Neural progenitor cell (in vitro differentiated cells): ENCODE measurements at regions not wholly inside any gene's neighbourhood (a gene's known extent, or its start where the extent isn't known, plus 50 kb on each side); places are given as distances from the start of the nearest gene placed in this dataset.

Experiments used
- DNase-seq: peaks from one replicate; pipeline ENCODE4 v3.0.0-alpha.2; 2016; ENCODE audit warnings: low spot score
- H2AFZ ChIP-seq: fragments of 200-600 bp; sonication (generic); replicated peaks from 2 replicates; pipeline ENCODE4 v1.6.1; 2016; ENCODE audit warnings: antibody characterized with exemption
- H3F3A ChIP-seq: fragments of 200-600 bp; sonication (generic); 2 replicates; pipeline ENCODE4 v1.6.1; 2016; ENCODE audit warnings: antibody characterized with exemption, low read depth
- H3K27ac ChIP-seq: fragments of 200-600 bp; sonication (generic); 2 replicates; pipeline ENCODE4 v1.5.1; 2016; ENCODE audit warnings: mild to moderate bottlenecking
- H3K27me3 ChIP-seq: fragments of 200-600 bp; sonication (generic); 2 replicates; pipeline ENCODE4 v1.6.1; 2016; ENCODE audit warnings: mild to moderate bottlenecking, moderate library complexity
- H3K36me3 ChIP-seq: fragments of 200-600 bp; sonication (generic); 2 replicates; pipeline ENCODE4 v1.5.1; 2016
- H3K4me1 ChIP-seq: fragments of 200-600 bp; sonication (generic); 2 replicates; pipeline ENCODE4 v1.6.1; 2016; ENCODE audit warnings: mixed run types
- H3K4me2 ChIP-seq: fragments of 200-600 bp; sonication (generic); 2 replicates; pipeline ENCODE4 v1.6.1; 2016
- H3K4me3 ChIP-seq: fragments of 200-600 bp; sonication (generic); 2 replicates; pipeline ENCODE4 v1.5.1; 2016
- H3K79me2 ChIP-seq: fragments of 200-600 bp; sonication (generic); 2 replicates; pipeline ENCODE4 v1.6.1; 2016; ENCODE audit warnings: low read depth
- H3K9ac ChIP-seq: fragments of 200-600 bp; sonication (generic); 2 replicates; pipeline ENCODE4 v1.6.1; 2016
- H3K9me3 ChIP-seq: fragments of 200-600 bp; sonication (generic); 2 replicates; pipeline ENCODE4 v1.5.1; 2016; ENCODE audit warnings: low read depth
- H4K20me1 ChIP-seq: fragments of 200-600 bp; sonication (generic); 2 replicates; pipeline ENCODE4 v1.6.1; 2016; ENCODE audit warnings: low read depth
- H3K27ac Mint-ChIP-seq: 3 replicates; pipeline ENCODE4 v1.8.0; 2021; ENCODE audit warnings: mixed read lengths
- H3K27me3 Mint-ChIP-seq: 2 replicates; pipeline ENCODE4 v1.8.0; 2022; ENCODE audit warnings: low read depth, mild to moderate bottlenecking, inconsistent platforms, moderate library complexity, mixed read lengths; ENCODE audit not compliant: insufficient read depth
- H3K36me3 Mint-ChIP-seq: 3 replicates; pipeline ENCODE4 v1.8.0; 2021; ENCODE audit warnings: mixed read lengths
- H3K4me1 Mint-ChIP-seq: 3 replicates; pipeline ENCODE4 v1.8.0; 2021; ENCODE audit warnings: mixed read lengths
- H3K4me3 Mint-ChIP-seq: 3 replicates; pipeline ENCODE4 v1.8.0; 2021; ENCODE audit warnings: mild to moderate bottlenecking, moderate library complexity, mixed read lengths
- H3K9me3 Mint-ChIP-seq: 3 replicates; pipeline ENCODE4 v1.8.0; 2020; ENCODE audit warnings: mixed read lengths
- CTCF ChIP-seq: fragments of 200-600 bp; sonication (generic); IDR thresholded peaks from 2 replicates; pipeline ENCODE4 v1.5.1; 2017; ENCODE audit warnings: antibody characterized with exemption, mild to moderate bottlenecking
- EZH2 ChIP-seq: fragments of 200-600 bp; sonication (generic); IDR thresholded peaks from 2 replicates; pipeline ENCODE4 v1.6.1; 2017; ENCODE audit warnings: antibody characterized with exemption, mild to moderate bottlenecking, moderate library complexity
- EZH2phosphoT487 ChIP-seq: fragments of 200-600 bp; sonication (generic); IDR thresholded peaks from 2 replicates; pipeline ENCODE4 v1.6.1; 2017; ENCODE audit warnings: antibody characterized with exemption

- Histone ChIP-seq H3K4me3 (no peak overlapping the region), H3K27ac (no peak overlapping the region), H2AFZ (no peak overlapping the region), H3K9ac (no peak overlapping the region), H3K79me2 (no peaks in the 10 kb centered on the region), H3K4me1 (no peaks in the 10 kb centered on the region), H3K27me3 (no peaks in the 10 kb centered on the region), H3K9me3 (no peaks in the 10 kb centered on the region), H3K4me2 (no peak overlapping the region), H4K20me1 (no peaks in the 10 kb centered on the region), H3F3A (no peaks in the 10 kb centered on the region), H3K36me3 (no peaks in the 10 kb centered on the region)
- no peaks in the 10 kb centered on the region for H3K4me1 Mint-ChIP-seq
- no peaks in the 10 kb centered on the region for H3K36me3 Mint-ChIP-seq
- H3K27ac Mint-ChIP-seq: no peak overlapping the region
- no peaks in the 10 kb centered on the region for H3K9me3 Mint-ChIP-seq
- peaks cover 6% of the 10 kb centered on the region for H3K27me3 Mint-ChIP-seq
- DNase-seq: no peak
- TF ChIP-seq EZH2phosphoT487: no peak
- no peak for TF ChIP-seq CTCF
- no peak overlapping the region for H3K4me3 Mint-ChIP-seq
Measured at GRCh38 chr18:78031589-78031988, 781.9 kb downstream of the GALR1 start.

- Histone ChIP-seq H3K4me1 (no peaks in the 10 kb centered on the region), H3K9ac (no peak overlapping the region), H3K4me2 (no peak overlapping the region), H3K36me3 (no peaks in the 10 kb centered on the region), H4K20me1 (no peaks in the 10 kb centered on the region), H3K9me3 (no peaks in the 10 kb centered on the region), H3K4me3 (no peak overlapping the region), H3F3A (no peaks in the 10 kb centered on the region), H2AFZ (no peak overlapping the region), H3K27me3 (no peaks in the 10 kb centered on the region), H3K27ac (no peak overlapping the region), H3K79me2 (no peaks in the 10 kb centered on the region)
- TF ChIP-seq EZH2 (no peak), EZH2phosphoT487 (no peak), CTCF (no peak)
- no peaks in the 10 kb centered on the region for H3K36me3 Mint-ChIP-seq
- no peak overlapping the region for H3K27ac Mint-ChIP-seq
- no peak overlapping the region for H3K4me3 Mint-ChIP-seq
- DNase-seq: no peak
- H3K4me1 Mint-ChIP-seq: no peaks in the 10 kb centered on the region
- H3K27me3 Mint-ChIP-seq: peaks cover 6% of the 10 kb centered on the region
- no peaks in the 10 kb centered on the region for H3K9me3 Mint-ChIP-seq
Measured at GRCh38 chr18:78031991-78032390, 782.3 kb downstream of the GALR1 start.

- no peaks in the 10 kb centered on the region for H3K79me2 ChIP-seq
- no peaks in the 10 kb centered on the region for H3K36me3 ChIP-seq
- no peaks in the 10 kb centered on the region for H3K4me1 ChIP-seq
- no peaks in the 10 kb centered on the region for H3K36me3 Mint-ChIP-seq
- no peak overlapping the region for H3K27ac ChIP-seq
- no peaks in the 10 kb centered on the region for H3K9me3 ChIP-seq
- no peaks in the 10 kb centered on the region for H3K9me3 Mint-ChIP-seq
- no peak for DNase-seq
- no peak overlapping the region for H3K4me2 ChIP-seq
- no peak overlapping the region for H2AFZ ChIP-seq
- H3K4me1 Mint-ChIP-seq: no peaks in the 10 kb centered on the region
- H3K4me3 Mint-ChIP-seq: no peak overlapping the region
- H4K20me1 ChIP-seq: no peaks in the 10 kb centered on the region
- H3K4me3 ChIP-seq: no peak overlapping the region
- H3F3A ChIP-seq: no peaks in the 10 kb centered on the region
- no peak overlapping the region for H3K9ac ChIP-seq
- no peak overlapping the region for H3K27ac Mint-ChIP-seq
- H3K27me3 ChIP-seq: no peaks in the 10 kb centered on the region
- peaks cover 4% of the 10 kb centered on the region for H3K27me3 Mint-ChIP-seq
- TF ChIP-seq EZH2phosphoT487 (no peak), EZH2 (no peak)
Measured at GRCh38 chr18:78032574-78032973, 782.9 kb downstream of the GALR1 start.

- Histone ChIP-seq H3F3A (no peaks in the 10 kb centered on the region), H3K4me3 (no peak overlapping the region), H3K4me2 (no peak overlapping the region), H3K9me3 (no peaks in the 10 kb centered on the region), H3K36me3 (no peaks in the 10 kb centered on the region), H3K4me1 (no peaks in the 10 kb centered on the region), H3K79me2 (no peaks in the 10 kb centered on the region), H4K20me1 (no peaks in the 10 kb centered on the region), H3K9ac (no peak overlapping the region), H2AFZ (no peak overlapping the region), H3K27me3 (no peaks in the 10 kb centered on the region), H3K27ac (no peak overlapping the region)
- H3K9me3 Mint-ChIP-seq: peaks cover 6% of the 10 kb centered on the region
- no peaks in the 10 kb centered on the region for H3K36me3 Mint-ChIP-seq
- no peak overlapping the region for H3K27ac Mint-ChIP-seq
- no peaks in the 10 kb centered on the region for H3K4me1 Mint-ChIP-seq
- no peak overlapping the region for H3K4me3 Mint-ChIP-seq
- H3K27me3 Mint-ChIP-seq: peaks cover 4% of the 10 kb centered on the region
- DNase-seq: no peak
- no peak for TF ChIP-seq CTCF
- TF ChIP-seq EZH2phosphoT487: no peak
- TF ChIP-seq EZH2: no peak
Measured at GRCh38 chr18:78034755-78035154, 785.1 kb downstream of the GALR1 start.
